Ishikawa (cell line): ENCODE measurements at regions not wholly inside any gene's neighbourhood (a gene's known extent, or its start where the extent isn't known, plus 50 kb on each side); places are given as distances from the start of the nearest gene placed in this dataset.

Experiments
- CEBPB ChIP-seq: IDR thresholded peaks from 2 replicates; pipeline ENCODE4 v1.6.1; 2012
- CREB1 ChIP-seq: IDR thresholded peaks from 2 replicates; pipeline ENCODE4 v1.6.1; 2012; ENCODE audit warnings: low read depth
- EGR1 ChIP-seq: IDR thresholded peaks from 2 replicates; pipeline ENCODE4 v1.6.1; 2012
- EP300 ChIP-seq: IDR thresholded peaks from 2 replicates; pipeline ENCODE4 v1.6.1; 2012; ENCODE audit warnings: borderline replicate concordance
- FOXM1 ChIP-seq: IDR thresholded peaks from 2 replicates; pipeline ENCODE4 v1.6.1; 2012; ENCODE audit warnings: low read depth, borderline replicate concordance
- NFIC ChIP-seq: IDR thresholded peaks from 2 replicates; pipeline ENCODE4 v1.6.1; 2012
- RAD21 ChIP-seq: IDR thresholded peaks from 2 replicates; pipeline ENCODE4 v1.6.1; 2012; ENCODE audit warnings: low read depth
- TAF1 ChIP-seq: IDR thresholded peaks from 2 replicates; pipeline ENCODE4 v1.6.1; 2012; ENCODE audit warnings: low read depth, mild to moderate bottlenecking
- TCF12 ChIP-seq: IDR thresholded peaks from 2 replicates; pipeline ENCODE4 v1.6.1; 2012; ENCODE audit warnings: low read depth
- TEAD4 ChIP-seq: IDR thresholded peaks from 2 replicates; pipeline ENCODE4 v1.6.1; 2012
- YY1 ChIP-seq: IDR thresholded peaks from 2 replicates; pipeline ENCODE4 v1.6.1; 2012; ENCODE audit warnings: low read depth
- ZBTB7A ChIP-seq: IDR thresholded peaks from 2 replicates; pipeline ENCODE4 v1.6.1; 2012; ENCODE audit warnings: low read depth
- TF ChIP-seq, protein P1 (sequence below): IDR thresholded peaks from 2 replicates; pipeline ENCODE4 v1.6.1; 2012; ENCODE audit warnings: low read depth, mild to moderate bottlenecking
- TF ChIP-seq, protein P2 (sequence below): IDR thresholded peaks from 2 replicates; pipeline ENCODE4 v1.6.1; 2012
- TF ChIP-seq, protein P3 (sequence below): IDR thresholded peaks from 2 replicates; pipeline ENCODE4 v1.6.1; 2012

DNA sequence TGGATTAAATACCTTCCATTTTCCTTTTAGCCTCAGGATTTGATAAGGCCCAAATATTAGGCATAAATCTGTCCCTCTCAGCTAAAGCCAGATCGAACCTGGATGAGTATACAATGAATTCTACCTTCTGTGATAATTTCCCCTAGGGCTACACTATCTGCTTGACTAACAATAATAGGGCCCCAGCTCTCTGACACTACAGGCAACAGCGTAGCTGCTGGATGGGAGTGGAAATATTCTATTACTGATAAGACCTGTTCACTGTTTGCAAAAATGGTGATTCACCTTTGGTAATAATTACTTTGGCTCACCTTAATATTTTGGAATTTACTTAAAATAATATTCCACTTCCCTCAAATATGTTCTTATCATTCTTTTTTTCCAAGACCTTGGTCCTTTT is 644.2 kb upstream of the SEMA6A start:
- no peak for TF ChIP-seq TEAD4
- TF ChIP-seq, protein P1, sequence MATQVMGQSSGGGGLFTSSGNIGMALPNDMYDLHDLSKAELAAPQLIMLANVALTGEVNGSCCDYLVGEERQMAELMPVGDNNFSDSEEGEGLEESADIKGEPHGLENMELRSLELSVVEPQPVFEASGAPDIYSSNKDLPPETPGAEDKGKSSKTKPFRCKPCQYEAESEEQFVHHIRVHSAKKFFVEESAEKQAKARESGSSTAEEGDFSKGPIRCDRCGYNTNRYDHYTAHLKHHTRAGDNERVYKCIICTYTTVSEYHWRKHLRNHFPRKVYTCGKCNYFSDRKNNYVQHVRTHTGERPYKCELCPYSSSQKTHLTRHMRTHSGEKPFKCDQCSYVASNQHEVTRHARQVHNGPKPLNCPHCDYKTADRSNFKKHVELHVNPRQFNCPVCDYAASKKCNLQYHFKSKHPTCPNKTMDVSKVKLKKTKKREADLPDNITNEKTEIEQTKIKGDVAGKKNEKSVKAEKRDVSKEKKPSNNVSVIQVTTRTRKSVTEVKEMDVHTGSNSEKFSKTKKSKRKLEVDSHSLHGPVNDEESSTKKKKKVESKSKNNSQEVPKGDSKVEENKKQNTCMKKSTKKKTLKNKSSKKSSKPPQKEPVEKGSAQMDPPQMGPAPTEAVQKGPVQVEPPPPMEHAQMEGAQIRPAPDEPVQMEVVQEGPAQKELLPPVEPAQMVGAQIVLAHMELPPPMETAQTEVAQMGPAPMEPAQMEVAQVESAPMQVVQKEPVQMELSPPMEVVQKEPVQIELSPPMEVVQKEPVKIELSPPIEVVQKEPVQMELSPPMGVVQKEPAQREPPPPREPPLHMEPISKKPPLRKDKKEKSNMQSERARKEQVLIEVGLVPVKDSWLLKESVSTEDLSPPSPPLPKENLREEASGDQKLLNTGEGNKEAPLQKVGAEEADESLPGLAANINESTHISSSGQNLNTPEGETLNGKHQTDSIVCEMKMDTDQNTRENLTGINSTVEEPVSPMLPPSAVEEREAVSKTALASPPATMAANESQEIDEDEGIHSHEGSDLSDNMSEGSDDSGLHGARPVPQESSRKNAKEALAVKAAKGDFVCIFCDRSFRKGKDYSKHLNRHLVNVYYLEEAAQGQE = no peak
- no peak for TF ChIP-seq NFIC
- no peak for TF ChIP-seq CREB1
- no peak for TF ChIP-seq TAF1

DNA sequence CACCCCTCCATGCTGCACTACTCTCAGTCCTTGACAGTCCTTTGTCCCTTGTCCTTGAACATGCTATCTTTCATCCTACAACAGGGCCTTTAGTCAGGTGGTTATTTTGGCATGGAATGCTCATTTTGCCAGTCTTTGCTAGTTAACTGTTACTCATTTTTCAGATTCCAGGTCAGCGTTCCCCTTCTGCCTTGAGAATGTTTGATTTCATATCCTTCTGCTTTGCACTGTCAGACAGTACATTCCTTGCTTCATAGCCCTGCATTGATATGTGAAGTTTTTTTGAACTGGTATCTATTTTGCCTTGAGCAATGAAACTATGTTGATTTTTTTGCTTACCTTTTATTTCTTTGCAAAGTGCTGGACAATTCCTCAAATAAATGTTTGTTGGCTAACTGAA is 638.2 kb upstream of the SEMA6A start:
- no peak for TF ChIP-seq FOXM1
- TF ChIP-seq CEBPB = no peak
- TF ChIP-seq EP300 = no peak
- TF ChIP-seq, protein P2, sequence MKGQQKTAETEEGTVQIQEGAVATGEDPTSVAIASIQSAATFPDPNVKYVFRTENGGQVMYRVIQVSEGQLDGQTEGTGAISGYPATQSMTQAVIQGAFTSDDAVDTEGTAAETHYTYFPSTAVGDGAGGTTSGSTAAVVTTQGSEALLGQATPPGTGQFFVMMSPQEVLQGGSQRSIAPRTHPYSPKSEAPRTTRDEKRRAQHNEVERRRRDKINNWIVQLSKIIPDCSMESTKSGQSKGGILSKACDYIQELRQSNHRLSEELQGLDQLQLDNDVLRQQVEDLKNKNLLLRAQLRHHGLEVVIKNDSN = no peak

DNA sequence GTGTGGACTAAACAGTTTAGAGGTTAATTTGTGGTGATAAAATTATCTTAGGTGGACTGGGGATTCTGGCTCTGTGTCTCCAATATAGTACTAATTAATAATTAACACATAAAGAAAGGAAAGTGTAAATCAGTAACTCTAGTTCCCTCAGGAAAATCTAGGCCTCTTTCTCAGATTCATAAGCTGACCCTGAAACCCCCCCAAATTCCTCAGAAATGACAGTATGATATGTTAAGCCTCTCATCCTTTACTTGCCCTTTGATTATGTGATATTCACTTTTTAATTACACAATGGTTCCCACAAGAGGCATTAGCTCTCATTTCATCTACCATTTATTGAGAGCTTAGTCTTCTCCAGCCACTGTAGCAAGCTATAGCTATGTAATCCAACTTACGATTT is 636.2 kb upstream of the SEMA6A start:
- TF ChIP-seq, protein P2 = no peak
- TF ChIP-seq EP300 (no peak), ZBTB7A (no peak), TEAD4 (no peak), TCF12 (no peak), NFIC (no peak), TAF1 (no peak), FOXM1 (no peak), EGR1 (no peak), CREB1 (no peak), CEBPB (no peak), RAD21 (no peak), YY1 (no peak)
- TF ChIP-seq, protein P1 = no peak
- TF ChIP-seq, protein P3, sequence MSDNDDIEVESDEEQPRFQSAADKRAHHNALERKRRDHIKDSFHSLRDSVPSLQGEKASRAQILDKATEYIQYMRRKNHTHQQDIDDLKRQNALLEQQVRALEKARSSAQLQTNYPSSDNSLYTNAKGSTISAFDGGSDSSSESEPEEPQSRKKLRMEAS = no peak

DNA sequence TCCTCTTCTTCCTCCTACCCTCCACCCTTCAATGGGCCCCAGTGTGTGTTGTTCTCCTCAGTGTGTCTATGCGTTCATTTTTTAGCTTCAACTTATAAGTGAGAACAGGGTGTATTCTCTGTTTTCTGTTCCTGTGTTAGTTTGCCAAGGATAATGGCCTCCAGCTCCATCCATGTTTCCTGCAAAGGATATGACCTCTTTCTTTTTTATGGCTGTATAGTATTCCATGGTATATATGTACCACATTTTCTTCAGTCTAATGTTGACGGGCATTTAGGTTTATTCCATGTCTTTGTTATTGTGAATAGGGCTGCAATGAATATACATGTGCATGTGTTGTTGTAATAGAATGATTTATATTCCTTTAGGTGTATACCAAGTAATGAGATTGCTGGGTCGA is 634.9 kb upstream of the SEMA6A start:
- no peak for TF ChIP-seq EGR1
- TF ChIP-seq, protein P2 = no peak
- TF ChIP-seq FOXM1 = no peak
- TF ChIP-seq YY1 = no peak
- TF ChIP-seq, protein P3 = no peak
- no peak for TF ChIP-seq TAF1
- no peak for TF ChIP-seq RAD21
- no peak for TF ChIP-seq TEAD4
- TF ChIP-seq, protein P1 = no peak
- no peak for TF ChIP-seq CEBPB

DNA sequence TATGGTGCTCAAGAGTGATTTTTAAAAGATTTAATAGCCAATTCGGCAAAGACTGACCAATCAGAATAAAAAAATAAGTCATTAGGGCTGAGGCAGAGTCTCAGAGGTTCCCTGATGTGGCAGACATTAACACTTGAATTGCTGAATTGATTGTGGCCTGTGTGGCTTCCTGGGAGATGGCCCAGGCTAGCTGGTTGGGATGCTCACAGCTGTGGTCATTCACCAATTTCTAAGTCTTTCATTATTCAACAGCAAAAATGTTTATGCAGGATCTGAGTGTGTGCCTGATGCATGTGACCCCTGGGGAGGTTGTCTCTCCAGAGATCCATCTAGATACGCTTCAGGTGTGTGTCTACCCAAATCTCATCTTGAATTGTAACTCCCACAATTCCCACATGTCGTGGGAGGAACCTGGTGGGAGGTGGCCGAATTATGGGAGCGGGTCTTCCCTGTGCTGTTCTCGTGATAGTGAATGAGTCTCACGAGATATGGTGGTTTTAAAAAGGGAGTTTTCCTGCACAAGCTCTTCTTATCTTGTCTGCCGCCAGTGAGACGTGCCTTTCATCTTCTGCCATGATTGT is 632.6 kb upstream of the SEMA6A start:
- no peak for TF ChIP-seq TEAD4
- TF ChIP-seq YY1 = no peak
- TF ChIP-seq, protein P3 = no peak
- no peak for TF ChIP-seq NFIC
- no peak for TF ChIP-seq EP300
- no peak for TF ChIP-seq EGR1
